RPMI7951 (cell line): ENCODE measurements at regions not wholly inside any gene's neighbourhood (a gene's known extent, or its start where the extent isn't known, plus 50 kb on each side); places are given as distances from the start of the nearest gene placed in this dataset.
"Not testable (repeated sequence)": the region's sequence is repeated elsewhere in the genome, so short reads cannot be mapped to it uniquely, and the experiment has no call there.

ENCODE experiments used
- DNase-seq: peaks from one replicate; pipeline ENCODE4 v3.0.0-alpha.2; 2012; ENCODE audit warnings: low read depth

DNA sequence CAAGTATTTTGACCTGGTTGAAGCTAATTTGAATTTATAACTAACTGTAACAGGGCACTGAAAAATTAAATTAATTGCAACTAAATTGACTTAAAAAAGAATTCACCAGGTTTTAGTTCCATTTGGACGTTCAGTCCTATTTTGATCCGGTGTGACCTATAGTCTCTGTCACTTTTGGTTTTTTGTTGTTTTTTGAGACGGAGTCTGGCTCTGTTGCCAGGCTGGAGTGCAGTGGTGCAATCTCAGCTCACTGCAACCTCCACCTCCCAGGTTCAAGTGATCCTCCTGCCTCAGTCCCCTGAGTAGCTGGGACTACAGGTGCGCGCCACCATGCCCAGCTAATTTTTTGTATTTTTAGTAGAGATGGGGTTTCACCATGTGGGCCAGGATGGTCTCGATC lies 91.2 kb downstream of the GADD45G start:
- not testable (repeated sequence) for DNase-seq

GRCh38 chr9:89696780-89697179 lies 92.0 kb downstream of the GADD45G start:
- DNase-seq = no peak

DNA sequence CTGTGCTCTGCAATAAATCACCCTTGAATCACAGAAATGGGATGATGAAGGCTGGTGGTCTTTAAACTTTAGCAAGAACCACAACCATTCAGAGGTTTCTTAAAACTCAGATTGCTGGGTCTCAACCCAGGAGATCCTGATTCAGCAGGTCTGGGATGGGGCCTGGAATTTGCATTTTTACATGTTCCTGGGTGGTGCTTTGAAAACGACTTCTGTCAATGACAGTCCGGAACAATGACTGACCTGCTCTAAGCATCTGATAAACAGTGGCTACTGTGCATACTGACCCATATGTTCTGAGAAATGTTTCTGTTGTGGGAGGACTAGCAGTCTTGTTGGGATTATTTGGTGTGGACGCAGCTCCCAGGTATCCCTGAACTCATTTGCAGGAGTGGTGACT lies 92.7 kb downstream of the GADD45G start:
- DNase-seq = no peak

DNA sequence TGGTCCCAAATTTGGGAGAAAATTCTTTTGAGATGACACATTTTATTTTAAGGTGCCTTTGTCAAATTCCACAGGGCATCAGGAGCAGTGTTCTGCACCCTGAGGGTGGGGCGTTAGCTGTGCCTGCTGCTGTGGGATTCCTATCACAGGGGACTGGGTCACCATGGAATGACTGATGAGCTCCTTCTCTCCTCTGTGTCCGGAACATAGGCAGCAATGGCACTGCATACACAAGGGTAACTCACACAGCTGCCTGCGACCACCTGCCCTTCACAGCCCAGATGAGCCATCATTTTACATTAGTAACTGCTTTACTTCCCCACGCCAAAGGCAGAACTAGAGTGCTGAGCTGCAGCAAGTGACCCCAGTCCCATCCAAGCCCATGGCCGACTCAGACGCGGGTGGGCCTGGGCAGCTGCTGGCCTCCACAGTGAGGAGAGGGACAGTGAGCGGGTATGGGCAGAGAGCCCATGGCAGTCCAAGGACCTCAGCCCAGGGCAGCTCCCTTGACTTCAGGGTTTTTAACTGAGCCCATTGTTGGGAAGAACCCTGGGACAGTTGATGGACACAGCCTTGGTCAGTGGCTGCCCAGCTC lies 93.7 kb downstream of the GADD45G start:
- DNase-seq = no peak

- no peak for DNase-seq
These were observed 94.8 kb downstream of the GADD45G start for GRCh38 chr9:89699646-89700045.

- no peak for DNase-seq
These were observed 96.5 kb downstream of the GADD45G start for GRCh38 chr9:89701221-89701798.

DNA sequence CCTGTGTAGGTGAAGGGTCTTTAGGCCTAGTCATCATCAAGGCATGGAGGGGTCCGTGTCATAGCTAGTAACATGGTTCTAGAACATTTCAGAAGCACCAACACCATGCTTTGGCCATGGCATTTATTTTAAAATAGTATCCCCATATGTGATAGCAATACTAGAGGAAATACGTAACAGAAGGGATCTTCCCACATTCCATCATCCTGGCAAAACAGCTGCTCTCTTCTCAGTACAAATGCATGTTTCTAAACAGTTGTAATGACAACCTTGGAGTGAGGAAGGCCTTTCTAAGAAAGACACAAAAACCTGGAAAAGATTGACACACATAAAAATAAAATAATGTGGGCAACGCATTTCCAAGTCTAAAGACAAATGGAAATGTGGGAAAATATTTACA lies 97.6 kb downstream of the GADD45G start:
- DNase-seq = no peak

DNA sequence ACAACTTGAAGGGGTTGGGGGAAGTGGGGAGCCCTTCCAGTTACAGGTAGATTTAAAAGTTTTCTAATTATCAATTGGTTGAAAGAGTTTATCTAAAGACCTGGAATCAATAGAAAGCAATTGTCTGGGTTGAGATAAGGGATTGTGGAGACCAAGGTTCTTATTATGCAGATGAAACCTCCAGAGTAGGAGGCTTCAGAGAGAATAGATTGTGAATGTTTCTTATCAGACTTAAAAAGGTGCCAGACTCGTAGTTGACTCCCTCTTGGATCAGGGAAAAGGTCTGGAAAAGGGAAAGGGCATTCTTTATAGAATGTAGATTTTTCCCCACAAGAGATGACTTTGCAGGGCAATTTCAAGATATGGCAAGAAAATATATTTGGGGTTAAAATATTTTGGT lies 100.8 kb downstream of the GADD45G start:
- DNase-seq = no peak

GRCh38 chr9:89706086-89706485 lies 101.3 kb downstream of the GADD45G start:
- no peak for DNase-seq

DNA sequence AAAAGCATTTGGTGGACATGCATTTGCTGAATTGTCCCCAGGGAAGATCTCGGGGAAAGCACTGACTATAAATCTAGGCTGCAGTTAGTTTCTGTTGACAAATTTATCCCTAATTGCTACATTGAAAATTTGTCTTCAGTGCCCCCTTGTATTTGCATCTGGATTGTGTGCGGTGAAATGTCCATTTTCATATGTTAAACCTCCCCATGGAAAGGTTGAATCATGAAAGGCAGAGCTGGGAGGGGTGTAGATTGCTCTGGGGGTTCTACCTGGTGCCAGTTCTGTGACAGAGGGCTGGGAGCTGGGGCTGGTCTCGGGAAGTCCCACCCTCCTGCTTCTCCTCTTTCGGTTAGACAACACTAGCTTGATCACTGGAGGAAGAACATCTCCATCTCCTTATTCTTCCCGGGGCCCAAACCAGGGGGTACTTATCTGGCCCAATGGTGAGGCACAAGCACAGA lies 101.9 kb downstream of the GADD45G start:
- no peak for DNase-seq

DNA sequence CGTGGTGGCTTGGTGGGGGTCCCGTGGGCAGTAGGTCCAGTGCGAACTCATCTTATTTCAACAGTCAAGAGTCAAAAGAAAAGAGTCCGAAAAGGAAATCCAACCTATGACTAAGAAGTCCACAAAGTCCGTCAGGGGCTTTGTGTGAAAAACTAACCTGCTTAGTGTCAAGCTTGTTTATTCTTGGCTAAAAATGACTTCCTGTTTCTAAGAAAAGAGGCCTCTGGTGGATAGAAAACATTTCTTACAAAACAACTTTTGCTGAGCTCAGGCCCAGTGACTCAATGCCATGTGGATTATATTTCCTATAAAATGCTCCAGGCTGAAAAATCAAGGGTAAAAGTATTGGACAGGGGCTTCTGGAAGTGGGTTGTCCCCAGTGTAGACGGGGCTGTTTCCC lies 105.9 kb downstream of the GADD45G start:
- no peak for DNase-seq

- no peak for DNase-seq
These were observed 107.1 kb downstream of the GADD45G start for GRCh38 chr9:89711866-89712265.

GRCh38 chr9:89712283-89712682 lies 107.5 kb downstream of the GADD45G start:
- DNase-seq = no peak

DNA sequence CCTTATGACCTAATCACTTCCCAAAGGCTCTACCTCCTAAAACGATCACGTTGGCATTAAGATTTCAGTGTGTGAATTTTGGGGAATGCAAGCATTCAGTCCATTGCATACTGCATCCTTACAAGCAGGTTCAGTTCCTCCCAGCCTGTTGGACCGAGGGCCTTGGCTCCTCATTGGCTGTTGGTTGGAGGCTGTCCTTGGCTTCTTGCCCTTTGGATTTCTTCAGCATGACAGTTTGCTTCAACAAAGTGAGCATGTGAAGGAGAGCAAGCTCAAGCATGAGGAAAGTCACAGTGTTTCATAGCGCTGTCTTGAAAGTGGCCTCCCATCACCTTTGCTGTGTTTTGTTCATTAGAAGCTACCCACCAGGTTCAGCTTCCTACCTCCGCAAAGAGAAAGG lies 109.5 kb downstream of the GADD45G start:
- DNase-seq = no peak

GRCh38 chr9:89715318-89715858 lies 110.6 kb downstream of the GADD45G start:
- DNase-seq = no peak

DNA sequence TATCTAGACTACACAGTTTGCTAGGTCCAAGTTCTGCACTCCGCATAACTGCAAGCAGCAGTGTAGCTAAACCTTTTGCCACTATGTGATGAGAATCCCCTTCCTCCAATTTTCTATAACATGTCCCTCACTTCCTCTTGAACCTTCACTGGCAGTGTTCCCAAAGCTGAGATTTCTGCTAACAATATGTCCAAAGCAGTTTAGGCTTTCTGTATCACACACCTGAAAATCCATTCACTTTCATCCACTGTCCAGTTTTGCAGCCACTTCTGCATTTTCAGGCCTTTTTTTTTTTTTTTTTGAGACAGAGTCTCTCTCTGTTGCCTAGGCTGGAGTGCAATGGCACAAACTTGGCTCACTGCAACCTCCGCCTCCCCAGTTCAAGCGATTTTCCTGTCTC lies 111.1 kb downstream of the GADD45G start:
- DNase-seq = no peak

DNA sequence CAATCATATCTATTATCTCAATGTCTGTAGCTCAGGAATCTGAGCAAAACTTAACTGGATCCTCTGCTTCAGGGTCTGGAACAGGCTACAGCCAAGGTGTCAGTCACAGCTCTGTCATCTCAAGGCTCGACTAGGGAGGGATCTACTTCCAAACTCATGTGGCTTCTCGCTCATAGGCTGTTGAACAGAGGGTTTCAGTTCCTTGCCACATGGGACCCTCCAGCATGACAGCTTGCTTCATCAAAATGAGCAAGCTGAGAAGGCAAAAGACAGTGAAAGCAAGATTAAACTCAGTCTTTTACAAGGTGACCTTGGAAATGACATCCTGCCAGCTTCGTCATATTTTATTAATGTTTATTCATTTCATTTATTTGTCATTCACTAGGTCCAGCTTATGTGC lies 111.7 kb downstream of the GADD45G start:
- DNase-seq = no peak

GRCh38 chr9:89718176-89718575 lies 113.4 kb downstream of the GADD45G start:
- DNase-seq = no peak

GRCh38 chr9:89718651-89719050 lies 113.8 kb downstream of the GADD45G start:
- DNase-seq = no peak

DNA sequence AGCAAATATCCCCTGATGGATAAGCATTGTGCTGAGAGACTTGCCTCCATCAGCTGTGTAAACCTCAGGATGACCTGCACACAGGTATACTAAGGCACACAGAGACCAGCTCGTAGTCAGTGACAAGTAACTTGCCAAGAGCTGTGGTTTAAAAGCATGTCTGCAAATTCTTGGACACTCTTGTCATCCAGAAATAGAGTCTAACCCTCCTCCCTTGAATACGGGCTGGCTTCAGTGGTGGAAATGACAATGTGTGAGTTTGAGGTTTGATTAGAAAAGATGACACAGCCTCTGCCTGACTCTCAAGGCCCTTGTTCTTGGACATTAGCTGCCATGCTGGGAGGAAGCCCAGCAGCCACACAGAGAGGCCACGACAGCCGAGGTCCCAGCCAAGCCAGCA lies 114.4 kb downstream of the GADD45G start:
- DNase-seq = no peak

- no peak for DNase-seq
These were observed 115.9 kb downstream of the GADD45G start for GRCh38 chr9:89720696-89721175.

GRCh38 chr9:89721176-89721700 lies 116.4 kb downstream of the GADD45G start:
- no peak for DNase-seq

- no peak for DNase-seq
These were observed 117.2 kb downstream of the GADD45G start for GRCh38 chr9:89721971-89722530.
